Right lobe of liver (tissue), 4 donors: ENCODE measurements at regions not wholly inside any gene's neighbourhood (a gene's known extent, or its start where the extent isn't known, plus 50 kb on each side); places are given as distances from the start of the nearest gene placed in this dataset.

Experiments
- CTCF ChIP-seq, 4 donors: fragments of 200-600 bp in 3 of 4; fragments of 450-650 bp in 1 of 4; IDR thresholded peaks; one replicate each; pipeline versions ENCODE4 v1.5.1 to v1.8.0; 2016 to 2022; ENCODE audit warnings: antibody characterized with exemption in 4 of 4, mild to moderate bottlenecking in 2 of 4
- POLR2A ChIP-seq: fragments of 450-650 bp; IDR thresholded peaks from one replicate; pipeline ENCODE4 v1.6.1; 2017; ENCODE audit warnings: antibody characterized with exemption, mild to moderate bottlenecking
- donor health status: DM: no; HTN: no; CAD: no.
- donor health status: DM: no; HTN: no; CAD: no.
- donor health status: DM: no; HTN: yes; CAD: no.

GRCh38 chr7:132697003-132697402, 120.7 kb upstream of the PLXNA4 start:
- TF ChIP-seq CTCF (IDR thresholded peaks at IDR 0.05) (no peak), POLR2A (no peak)
